ENCODE measurements at regions not wholly inside any gene's neighbourhood (a gene's known extent, or its start where the extent isn't known, plus 50 kb on each side); places are given as distances from the start of the nearest gene placed in this dataset.
"Not testable (repeated sequence)": the region's sequence is repeated elsewhere in the genome, so short reads cannot be mapped to it uniquely, and the experiment has no call there.

GRCh38 chr2:234880551-234881211 is 71.1 kb upstream of the SH3BP4 start:
- ChIA-PET CTCF (interaction anchor here (1.2 to 2.1 kb wide), 2 partner anchors 12 to 19 kb away, joined by 4 to 7 read pairs; no protein-coding TSS in a partner anchor), POLR2A (no interaction called here)
- TF ChIP-seq, protein P1, sequence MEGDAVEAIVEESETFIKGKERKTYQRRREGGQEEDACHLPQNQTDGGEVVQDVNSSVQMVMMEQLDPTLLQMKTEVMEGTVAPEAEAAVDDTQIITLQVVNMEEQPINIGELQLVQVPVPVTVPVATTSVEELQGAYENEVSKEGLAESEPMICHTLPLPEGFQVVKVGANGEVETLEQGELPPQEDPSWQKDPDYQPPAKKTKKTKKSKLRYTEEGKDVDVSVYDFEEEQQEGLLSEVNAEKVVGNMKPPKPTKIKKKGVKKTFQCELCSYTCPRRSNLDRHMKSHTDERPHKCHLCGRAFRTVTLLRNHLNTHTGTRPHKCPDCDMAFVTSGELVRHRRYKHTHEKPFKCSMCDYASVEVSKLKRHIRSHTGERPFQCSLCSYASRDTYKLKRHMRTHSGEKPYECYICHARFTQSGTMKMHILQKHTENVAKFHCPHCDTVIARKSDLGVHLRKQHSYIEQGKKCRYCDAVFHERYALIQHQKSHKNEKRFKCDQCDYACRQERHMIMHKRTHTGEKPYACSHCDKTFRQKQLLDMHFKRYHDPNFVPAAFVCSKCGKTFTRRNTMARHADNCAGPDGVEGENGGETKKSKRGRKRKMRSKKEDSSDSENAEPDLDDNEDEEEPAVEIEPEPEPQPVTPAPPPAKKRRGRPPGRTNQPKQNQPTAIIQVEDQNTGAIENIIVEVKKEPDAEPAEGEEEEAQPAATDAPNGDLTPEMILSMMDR (IDR thresholded peaks at IDR 0.05; ENCODE audit: control extremely low read depth, extremely low read depth, low read depth, missing control alignments) = no peak
- DNase-seq (ENCODE audit: extremely low spot score) = no peak

DNA sequence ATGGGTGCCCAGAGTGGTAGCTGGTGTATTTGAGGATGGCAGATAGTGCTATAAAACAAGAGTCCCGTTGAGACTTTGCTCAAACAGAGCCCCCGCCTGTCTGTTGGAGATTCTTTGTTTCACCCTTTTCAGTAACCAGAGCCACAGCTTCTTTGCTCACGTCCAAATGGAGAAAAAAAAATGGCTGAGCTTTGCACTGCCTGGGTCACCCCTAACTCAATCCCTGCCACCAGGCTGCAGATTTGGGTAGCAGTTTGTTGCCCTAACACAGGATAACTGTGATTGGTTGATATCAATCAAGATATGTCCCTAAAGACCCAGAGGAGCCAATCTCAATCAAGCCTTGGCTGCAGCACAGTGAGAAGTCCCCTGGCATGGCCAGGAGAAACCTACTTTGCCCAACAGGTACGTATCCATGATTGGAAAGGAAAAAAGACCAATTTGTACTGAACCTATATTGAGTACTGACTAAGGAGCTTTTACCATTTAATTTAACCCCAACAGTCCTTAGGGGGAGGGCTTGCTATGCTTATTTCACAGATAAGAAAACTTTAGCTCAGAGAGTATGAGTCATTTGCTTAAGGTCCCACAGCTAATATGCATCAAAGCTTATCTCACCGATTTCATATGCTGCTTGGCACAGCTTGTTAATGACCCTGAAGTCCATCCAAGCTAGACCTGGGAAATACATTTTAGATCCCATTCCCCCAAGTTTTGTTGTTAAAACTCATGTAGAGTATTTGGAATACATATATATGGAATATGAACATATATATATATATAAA is 72.0 kb upstream of the SH3BP4 start:
- CTCF ChIA-PET = interaction anchor here (1.2 to 2.1 kb wide), 2 partner anchors 11 to 20 kb away, joined by 4 to 7 read pairs; no protein-coding TSS in a partner anchor
- no peak for DNase-seq (ENCODE audit: extremely low spot score)
- TF ChIP-seq, protein P1 (IDR thresholded peaks at IDR 0.05; ENCODE audit: control extremely low read depth, extremely low read depth, low read depth, missing control alignments) = no peak
- POLR2A ChIA-PET = no interaction called here

- DNase-seq (ENCODE audit: extremely low spot score); CTCF ChIA-PET; POLR2A ChIA-PET: not testable (repeated sequence)
These were observed 75.2 kb upstream of the SH3BP4 start for GRCh38 chr2:234876621-234877020.

DNA sequence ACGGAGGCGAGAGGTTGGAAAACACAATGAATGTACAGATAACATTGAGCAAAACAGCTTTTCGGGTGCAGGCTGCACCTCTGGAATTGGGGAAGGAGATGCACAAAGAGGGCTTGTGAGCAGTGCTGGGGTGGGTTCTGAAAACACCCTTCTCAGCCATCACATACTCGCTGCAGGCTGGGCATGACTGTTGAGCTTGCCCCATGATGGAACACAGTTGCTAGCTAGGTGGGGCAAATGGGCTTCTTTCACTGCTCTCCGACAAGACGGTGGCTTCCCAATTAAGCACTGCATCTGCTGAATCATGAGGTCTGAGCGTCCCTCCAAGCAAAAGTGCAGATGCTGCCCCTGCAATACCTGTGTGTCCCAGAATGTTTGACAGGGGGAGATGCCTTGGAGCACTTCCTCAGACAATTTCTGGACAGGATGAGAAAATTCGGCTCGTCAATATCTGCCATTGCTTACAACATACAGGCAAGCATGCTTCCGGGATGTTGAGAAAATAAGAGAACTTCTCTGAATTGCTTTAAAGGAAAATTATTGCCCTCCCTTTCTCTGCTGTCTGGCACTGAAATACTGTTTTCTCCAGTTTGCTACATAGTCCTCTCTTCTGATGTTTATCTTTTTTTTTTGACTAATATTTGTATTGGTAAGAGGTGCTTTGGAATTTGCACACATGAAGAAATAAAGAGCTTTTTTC is 77.3 kb upstream of the SH3BP4 start:
- ChIA-PET POLR2A (no interaction called here), CTCF (no interaction called here)
- TF ChIP-seq, protein P1 (IDR thresholded peaks at IDR 0.05; ENCODE audit: control extremely low read depth, extremely low read depth, low read depth, missing control alignments) = no peak
- DNase-seq (ENCODE audit: extremely low spot score) = no peak

DNA sequence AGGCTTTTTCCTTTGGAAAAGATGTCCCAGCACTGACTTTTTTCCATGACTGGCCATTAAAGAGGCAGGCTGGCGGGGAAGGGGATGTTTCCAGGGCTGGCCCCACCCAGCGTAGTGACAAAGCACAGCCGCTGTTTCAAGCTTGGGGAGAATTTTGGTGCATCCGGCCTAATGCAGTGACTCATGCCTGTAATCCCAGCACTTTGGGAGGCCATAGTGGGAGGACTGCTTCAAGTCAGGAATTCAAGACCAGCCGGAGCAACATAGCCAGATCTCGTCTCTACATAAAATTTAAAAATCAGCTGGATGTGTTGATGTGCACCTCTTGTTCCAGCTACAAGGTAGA is 78.0 kb upstream of the SH3BP4 start:
- CTCF ChIA-PET = no interaction called here
- no peak for DNase-seq (ENCODE audit: extremely low spot score)
- TF ChIP-seq, protein P1 (IDR thresholded peaks at IDR 0.05; ENCODE audit: control extremely low read depth, extremely low read depth, low read depth, missing control alignments) = no peak
- POLR2A ChIA-PET = no interaction called here

DNA sequence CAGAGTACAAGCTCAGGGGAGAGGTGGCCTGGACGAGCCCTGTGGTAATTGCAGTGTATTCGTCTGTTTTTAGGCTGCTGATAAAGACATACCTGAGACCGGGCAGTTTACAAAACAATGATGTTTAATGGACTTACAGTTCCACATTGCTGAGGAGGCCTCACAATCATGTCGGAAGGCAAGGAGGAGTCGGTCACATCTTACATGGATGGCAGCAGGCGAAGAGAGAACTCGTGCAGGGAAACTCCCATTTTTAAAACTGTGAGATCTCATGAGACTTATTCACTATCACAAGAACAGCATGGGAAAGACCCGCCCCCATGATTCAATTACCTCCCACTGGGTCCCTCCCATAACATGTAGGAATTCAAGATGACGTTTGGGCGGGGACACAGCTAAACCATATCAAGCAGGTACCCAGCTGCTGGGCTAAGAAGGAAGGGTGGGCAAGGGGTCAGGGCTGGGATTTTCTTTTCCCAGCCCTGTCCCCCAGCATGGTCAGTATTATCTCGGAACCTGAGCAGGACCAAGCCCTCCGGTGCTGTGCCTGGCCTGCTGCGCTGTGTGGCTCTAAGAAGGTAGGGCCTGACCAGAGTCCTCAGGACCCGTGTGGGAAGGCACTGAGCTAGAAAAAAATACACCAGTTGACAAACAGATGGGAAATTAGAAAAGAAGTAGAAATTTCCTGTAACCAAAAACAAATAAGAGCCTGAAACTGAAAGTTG is 78.6 kb upstream of the SH3BP4 start:
- ChIA-PET CTCF (no interaction called here), POLR2A (no interaction called here)
- TF ChIP-seq, protein P1 (IDR thresholded peaks at IDR 0.05; ENCODE audit: control extremely low read depth, extremely low read depth, low read depth, missing control alignments) = no peak
- DNase-seq (ENCODE audit: extremely low spot score) = no peak

Data from GM10248 (cell line).